ENCODE measurements at regions not wholly inside any gene's neighbourhood (a gene's known extent, or its start where the extent isn't known, plus 50 kb on each side); places are given as distances from the start of the nearest gene placed in this dataset.
A peak's percentile ranks its signal among the peaks of the same experiment; 100 is the strongest.

GRCh38 chr13:79723519-79724024 is 242.6 kb downstream of the NDFIP2 start:
- DNase-seq (ENCODE audit: low read depth) = no peak

- DNase-seq (ENCODE audit: low read depth) = no peak
Measured at GRCh38 chr13:79722885-79723445, 242.0 kb downstream of the NDFIP2 start.

GRCh38 chr13:79716191-79716590 is 235.2 kb downstream of the NDFIP2 start:
- no peak for DNase-seq (ENCODE audit: low read depth)

GRCh38 chr13:79711631-79712030 is 230.7 kb downstream of the NDFIP2 start:
- no peak for DNase-seq (ENCODE audit: low read depth)

- peak; percentile 78 for DNase-seq (ENCODE audit: low read depth)
Measured at GRCh38 chr13:79710376-79710775, 229.4 kb downstream of the NDFIP2 start.

GRCh38 chr13:79709471-79709870 is 228.5 kb downstream of the NDFIP2 start:
- no peak for DNase-seq (ENCODE audit: low read depth)

GRCh38 chr13:79703772-79704171 is 222.8 kb downstream of the NDFIP2 start:
- no peak for DNase-seq (ENCODE audit: low read depth)

GRCh38 chr13:79695754-79696153 is 214.8 kb downstream of the NDFIP2 start:
- DNase-seq (ENCODE audit: low read depth) = no peak

- peak; percentile 83 for DNase-seq (ENCODE audit: low read depth)
Measured at GRCh38 chr13:79692846-79693245, 211.9 kb downstream of the NDFIP2 start.

GRCh38 chr13:79691826-79692225 is 210.9 kb downstream of the NDFIP2 start:
- no peak for DNase-seq (ENCODE audit: low read depth)

GRCh38 chr13:79688741-79689140 is 207.8 kb downstream of the NDFIP2 start:
- no peak for DNase-seq (ENCODE audit: low read depth)

- no peak for DNase-seq (ENCODE audit: low read depth)
Measured at GRCh38 chr13:79686441-79686840, 205.5 kb downstream of the NDFIP2 start.

- DNase-seq (ENCODE audit: low read depth) = no peak
Measured at GRCh38 chr13:79684371-79684770, 203.4 kb downstream of the NDFIP2 start.

- no peak for DNase-seq (ENCODE audit: low read depth)
Measured at GRCh38 chr13:79682164-79682563, 201.2 kb downstream of the NDFIP2 start.

- peak; percentile 75 for DNase-seq (ENCODE audit: low read depth)
Measured at GRCh38 chr13:79681069-79681468, 200.1 kb downstream of the NDFIP2 start.

- no peak for DNase-seq (ENCODE audit: low read depth)
Measured at GRCh38 chr13:79680485-79680884, 199.5 kb downstream of the NDFIP2 start.

GRCh38 chr13:79679334-79679733 is 198.4 kb downstream of the NDFIP2 start:
- DNase-seq (ENCODE audit: low read depth) = peak; percentile 73

GRCh38 chr13:79678100-79678499 is 197.1 kb downstream of the NDFIP2 start:
- DNase-seq (ENCODE audit: low read depth) = peak; percentile 29

GRCh38 chr13:79675931-79676660 is 195.1 kb downstream of the NDFIP2 start:
- no peak for DNase-seq (ENCODE audit: low read depth)

GRCh38 chr13:79674765-79675515 is 194.0 kb downstream of the NDFIP2 start:
- DNase-seq (ENCODE audit: low read depth) = no peak

GRCh38 chr13:79673993-79674377 is 193.0 kb downstream of the NDFIP2 start:
- DNase-seq (ENCODE audit: low read depth) = no peak

GRCh38 chr13:79673310-79673992 is 192.5 kb downstream of the NDFIP2 start:
- DNase-seq (ENCODE audit: low read depth) = no peak

All from renal cortical epithelial cell (primary cell).